ENCODE measurements at regions not wholly inside any gene's neighbourhood (a gene's known extent, or its start where the extent isn't known, plus 50 kb on each side); places are given as distances from the start of the nearest gene placed in this dataset.

GRCh38 chr3:102096066-102096465 is 246.8 kb downstream of the NFKBIZ start:
- Histone ChIP-seq H3K9me2 (replicated peaks; ENCODE audit: insufficient read depth) (no peaks in the 10 kb centered on the region), H4K20me1 (ENCODE audit: insufficient read depth, poor library complexity, severe bottlenecking) (no peaks in the 10 kb centered on the region), H3K4me2 (no peak overlapping the region), H3K27ac (no peak overlapping the region), H3K79me2 (no peaks in the 10 kb centered on the region), H2AFZ (no peak overlapping the region), H3K4me3 (no peak overlapping the region), H3K27me3 (no peaks in the 10 kb centered on the region), H3K9me3 (ENCODE audit: low read depth) (no peaks in the 10 kb centered on the region), H3K4me1 (ENCODE audit: insufficient read depth) (peaks cover 13% of the 10 kb centered on the region), H3K36me3 (replicated peaks; ENCODE audit: insufficient read depth, low read depth) (no peaks in the 10 kb centered on the region)
- no peak for DNase-seq (ENCODE audit: low spot score)
- TF ChIP-seq, protein P1, sequence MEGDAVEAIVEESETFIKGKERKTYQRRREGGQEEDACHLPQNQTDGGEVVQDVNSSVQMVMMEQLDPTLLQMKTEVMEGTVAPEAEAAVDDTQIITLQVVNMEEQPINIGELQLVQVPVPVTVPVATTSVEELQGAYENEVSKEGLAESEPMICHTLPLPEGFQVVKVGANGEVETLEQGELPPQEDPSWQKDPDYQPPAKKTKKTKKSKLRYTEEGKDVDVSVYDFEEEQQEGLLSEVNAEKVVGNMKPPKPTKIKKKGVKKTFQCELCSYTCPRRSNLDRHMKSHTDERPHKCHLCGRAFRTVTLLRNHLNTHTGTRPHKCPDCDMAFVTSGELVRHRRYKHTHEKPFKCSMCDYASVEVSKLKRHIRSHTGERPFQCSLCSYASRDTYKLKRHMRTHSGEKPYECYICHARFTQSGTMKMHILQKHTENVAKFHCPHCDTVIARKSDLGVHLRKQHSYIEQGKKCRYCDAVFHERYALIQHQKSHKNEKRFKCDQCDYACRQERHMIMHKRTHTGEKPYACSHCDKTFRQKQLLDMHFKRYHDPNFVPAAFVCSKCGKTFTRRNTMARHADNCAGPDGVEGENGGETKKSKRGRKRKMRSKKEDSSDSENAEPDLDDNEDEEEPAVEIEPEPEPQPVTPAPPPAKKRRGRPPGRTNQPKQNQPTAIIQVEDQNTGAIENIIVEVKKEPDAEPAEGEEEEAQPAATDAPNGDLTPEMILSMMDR (IDR thresholded peaks at IDR 0.05; ENCODE audit: poor library complexity) = no peak
- TF ChIP-seq EZH2 (IDR thresholded peaks at IDR 0.05; ENCODE audit: borderline replicate concordance) = no peak
- no peak for TF ChIP-seq EZH2phosphoT487 (IDR thresholded peaks at IDR 0.05; ENCODE audit: low read depth, severe bottlenecking, unreplicated experiment)
- 85% methylated on average over 2 of the region's 2 CpGs for WGBS (ENCODE audit: low lambda C conversion rate, missing lambda C conversion rate)

DNA sequence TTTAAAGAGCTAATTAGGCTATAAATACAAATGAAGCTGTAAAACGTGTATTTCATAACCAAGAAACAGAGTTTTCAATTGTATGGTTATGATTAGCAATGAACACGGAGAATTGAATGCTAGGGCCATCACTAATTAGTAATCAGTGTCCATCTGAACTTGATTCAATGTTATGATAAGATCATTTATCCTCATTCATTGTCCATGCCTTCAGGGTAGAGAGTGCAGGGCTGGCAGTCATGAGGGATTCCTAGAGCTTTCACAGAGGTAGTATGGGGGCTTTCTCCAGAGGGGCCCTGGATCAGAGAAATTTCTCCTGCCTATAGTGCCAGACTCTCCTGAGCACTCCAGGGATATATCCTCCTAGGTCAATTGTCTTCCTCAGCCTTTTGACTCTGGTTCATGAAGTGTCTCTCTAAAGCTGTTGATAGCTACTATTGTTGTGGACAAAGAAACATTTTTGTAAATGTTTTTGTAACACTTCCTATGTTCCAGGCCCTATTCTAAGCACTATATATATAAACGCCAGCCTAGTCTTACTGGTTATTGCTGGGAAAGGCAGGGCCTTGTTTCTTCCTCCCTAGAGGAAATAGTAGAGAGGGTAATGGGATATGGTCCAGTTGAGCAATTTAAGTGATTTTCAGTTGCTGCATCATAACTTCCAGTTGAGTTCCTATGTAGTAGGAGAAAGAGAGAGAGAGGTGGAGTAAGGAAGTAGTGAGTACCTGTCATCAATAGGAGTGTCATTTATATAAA is 249.0 kb downstream of the NFKBIZ start:
- Histone ChIP-seq H3K4me1 (ENCODE audit: insufficient read depth) (peaks cover 19% of the 10 kb centered on the region), H2AFZ (no peak overlapping the region), H4K20me1 (ENCODE audit: insufficient read depth, poor library complexity, severe bottlenecking) (no peaks in the 10 kb centered on the region), H3K27ac (no peak overlapping the region), H3K4me2 (no peak overlapping the region), H3K27me3 (no peaks in the 10 kb centered on the region), H3K79me2 (no peaks in the 10 kb centered on the region), H3K9me3 (ENCODE audit: low read depth) (no peaks in the 10 kb centered on the region), H3K36me3 (replicated peaks; ENCODE audit: insufficient read depth, low read depth) (no peaks in the 10 kb centered on the region), H3K4me3 (no peak overlapping the region), H3K9me2 (replicated peaks; ENCODE audit: insufficient read depth) (no peaks in the 10 kb centered on the region)
- 81% methylated on average over 3 of the region's 3 CpGs for WGBS (ENCODE audit: low lambda C conversion rate, missing lambda C conversion rate)
- TF ChIP-seq EZH2 (IDR thresholded peaks at IDR 0.05; ENCODE audit: borderline replicate concordance) = no peak
- TF ChIP-seq, protein P1 (IDR thresholded peaks at IDR 0.05; ENCODE audit: poor library complexity) = no peak
- no peak for TF ChIP-seq EZH2phosphoT487 (IDR thresholded peaks at IDR 0.05; ENCODE audit: low read depth, severe bottlenecking, unreplicated experiment)
- DNase-seq (ENCODE audit: low spot score) = no peak

- H3K79me2 ChIP-seq = no peaks in the 10 kb centered on the region
Measured at GRCh38 chr3:102099913-102100312, 250.6 kb downstream of the NFKBIZ start.

More at GRCh38 chr3:102099913-102100312, 250.6 kb downstream of the NFKBIZ start:
- Histone ChIP-seq H4K20me1 (ENCODE audit: insufficient read depth, poor library complexity, severe bottlenecking) (no peaks in the 10 kb centered on the region), H3K4me3 (no peak overlapping the region), H3K27me3 (no peaks in the 10 kb centered on the region), H3K4me1 (ENCODE audit: insufficient read depth) (peaks cover 10% of the 10 kb centered on the region), H3K36me3 (replicated peaks; ENCODE audit: insufficient read depth, low read depth) (no peaks in the 10 kb centered on the region), H2AFZ (no peak overlapping the region), H3K9me2 (replicated peaks; ENCODE audit: insufficient read depth) (no peaks in the 10 kb centered on the region), H3K4me2 (no peak overlapping the region), H3K9me3 (ENCODE audit: low read depth) (no peaks in the 10 kb centered on the region), H3K27ac (no peak overlapping the region)
- no peak for DNase-seq (ENCODE audit: low spot score)
- 76% methylated on average over 1 of the region's 1 CpG for WGBS (ENCODE audit: low lambda C conversion rate, missing lambda C conversion rate)
- TF ChIP-seq EZH2phosphoT487 (IDR thresholded peaks at IDR 0.05; ENCODE audit: low read depth, severe bottlenecking, unreplicated experiment) (no peak), EZH2 (IDR thresholded peaks at IDR 0.05; ENCODE audit: borderline replicate concordance) (no peak)
- TF ChIP-seq, protein P1 (IDR thresholded peaks at IDR 0.05; ENCODE audit: poor library complexity) = no peak
